WTC11 (cell line): ENCODE measurements at regions not wholly inside any gene's neighbourhood (a gene's known extent, or its start where the extent isn't known, plus 50 kb on each side); places are given as distances from the start of the nearest gene placed in this dataset.

Experiments
- ATAC-seq: fragments of 200-7000 bp; cut with Tn5 transposase; 2 replicates; pipeline ENCODE4 v1.10.0; 2021; ENCODE audit warnings: mild to moderate bottlenecking, moderate library complexity
- CTCF ChIA-PET: fragments of 300-600 bp; sonication (Branson Sonifier 250); formaldehyde crosslinking; loops from one replicate; lab custom pipeline; 2021; ENCODE audit warnings: antibody characterized with exemption; lab: Charles Lee
- POLR2A ChIA-PET: fragments of 350-600 bp; sonication (Branson Sonifier 250); formaldehyde crosslinking; loops from one replicate; lab custom pipeline; 2021; ENCODE audit warnings: antibody characterized with exemption; lab: Charles Lee
- DNase-seq: peaks from one replicate; pipeline ENCODE4 v3.0.0; 2021; ENCODE audit warnings: low spot score
- H3K27ac Mint-ChIP-seq: 2 replicates; pipeline ENCODE4 v1.8.0; 2021; ENCODE audit warnings: mixed read lengths
- H3K27me3 Mint-ChIP-seq: 2 replicates; pipeline ENCODE4 v1.8.0; 2021; ENCODE audit warnings: low read depth, mild to moderate bottlenecking, moderate library complexity, mixed read lengths
- H3K36me3 Mint-ChIP-seq: 2 replicates; pipeline ENCODE4 v1.8.0; 2021; ENCODE audit warnings: mixed read lengths
- H3K4me1 Mint-ChIP-seq: 2 replicates; pipeline ENCODE4 v1.8.0; 2022; ENCODE audit warnings: mixed read lengths
- H3K4me3 Mint-ChIP-seq: 2 replicates; pipeline ENCODE4 v1.8.0; 2021; ENCODE audit warnings: mild to moderate bottlenecking, moderate library complexity, mixed read lengths
- H3K9me3 Mint-ChIP-seq: 2 replicates; pipeline ENCODE4 v1.8.0; 2021; ENCODE audit warnings: mixed read lengths
- ATF1 ChIP-seq: sonication (generic); formaldehyde crosslinking; IDR thresholded peaks from 2 replicates; pipeline ENCODE4 v1.8.1; 2023; ENCODE audit warnings: mild to moderate bottlenecking, moderate library complexity, missing genetic modification reagents
- FOXK1 ChIP-seq: sonication (generic); formaldehyde crosslinking; IDR thresholded peaks from 2 replicates; pipeline ENCODE4 v1.8.0; 2022; ENCODE audit warnings: mild to moderate bottlenecking, moderate library complexity, missing genetic modification reagents
- GTF2I ChIP-seq: fragments of 250-450 bp; sonication (Bioruptor Pico); conservative IDR thresholded peaks from 2 replicates; pipeline ENCODE4 v1.4.0; 2021; ENCODE audit warnings: mild to moderate bottlenecking
- IRF2 ChIP-seq: sonication (generic); formaldehyde crosslinking; IDR thresholded peaks from 2 replicates; pipeline ENCODE4 v1.8.0; 2022; ENCODE audit warnings: low read depth, missing genetic modification reagents, borderline replicate concordance
- JUN ChIP-seq: sonication (generic); formaldehyde crosslinking; IDR thresholded peaks from 2 replicates; pipeline ENCODE4 v1.8.0; 2023; ENCODE audit warnings: mild to moderate bottlenecking, missing genetic modification reagents
- MXD4 ChIP-seq: fragments of 250-450 bp; sonication (Bioruptor Pico); IDR thresholded peaks from 2 replicates; pipeline ENCODE4 v1.8.0; 2021; ENCODE audit warnings: mild to moderate bottlenecking, moderate library complexity, borderline replicate concordance
- NFE2L1 ChIP-seq: sonication (generic); formaldehyde crosslinking; IDR thresholded peaks from 2 replicates; pipeline ENCODE4 v1.8.1; 2023; ENCODE audit warnings: missing genetic modification reagents
- NFYB ChIP-seq: sonication (generic); formaldehyde crosslinking; conservative IDR thresholded peaks from 2 replicates; pipeline ENCODE4 v1.8.0; 2022; ENCODE audit warnings: low read depth, missing genetic modification reagents
- NR1H2 ChIP-seq: sonication (generic); formaldehyde crosslinking; IDR thresholded peaks from 2 replicates; pipeline ENCODE4 v1.9.0; 2021; ENCODE audit warnings: mild to moderate bottlenecking, moderate library complexity, missing genetic modification reagents
- PRRX2 ChIP-seq: fragments of 250-450 bp; sonication (Bioruptor Pico); IDR thresholded peaks from 2 replicates; pipeline ENCODE4 v1.8.0; 2021; ENCODE audit warnings: mild to moderate bottlenecking
- SMAD3 ChIP-seq: sonication (generic); formaldehyde crosslinking; IDR thresholded peaks from 2 replicates; pipeline ENCODE4 v1.8.0; 2022; ENCODE audit warnings: missing genetic modification reagents, mild to moderate bottlenecking, borderline replicate concordance
- SMAD4 ChIP-seq: sonication (generic); formaldehyde crosslinking; IDR thresholded peaks from 2 replicates; pipeline ENCODE4 v1.8.0; 2022; ENCODE audit warnings: mild to moderate bottlenecking, missing genetic modification reagents
- TCF7 ChIP-seq: sonication (generic); formaldehyde crosslinking; IDR thresholded peaks from 2 replicates; pipeline ENCODE4 v1.8.0; 2022; ENCODE audit warnings: mild to moderate bottlenecking, low read depth, missing genetic modification reagents, moderate library complexity
- TEAD1 ChIP-seq: sonication (generic); formaldehyde crosslinking; IDR thresholded peaks from 2 replicates; pipeline ENCODE4 v1.8.0; 2022; ENCODE audit warnings: mild to moderate bottlenecking, missing genetic modification reagents
- TP53 ChIP-seq: sonication (generic); formaldehyde crosslinking; IDR thresholded peaks from 2 replicates; pipeline ENCODE4 v1.8.1; 2023; ENCODE audit warnings: mild to moderate bottlenecking, missing genetic modification reagents
- ZBTB21 ChIP-seq: sonication (generic); formaldehyde crosslinking; IDR thresholded peaks from 2 replicates; pipeline ENCODE4 v1.8.1; 2023; ENCODE audit warnings: mild to moderate bottlenecking, missing genetic modification reagents, borderline replicate concordance
- ZNF416 ChIP-seq: fragments of 250-450 bp; sonication (Bioruptor Pico); IDR thresholded peaks from 2 replicates; pipeline ENCODE4 v1.9.0; 2021; ENCODE audit warnings: mild to moderate bottlenecking, inconsistent platforms
- TF ChIP-seq, protein P1 (sequence below): sonication (generic); formaldehyde crosslinking; IDR thresholded peaks from 2 replicates; pipeline ENCODE4 v1.8.0; 2022; ENCODE audit warnings: mild to moderate bottlenecking, missing genetic modification reagents
- TF ChIP-seq, protein P2 (sequence below): fragments of 250-450 bp; sonication (Bioruptor Pico); conservative IDR thresholded peaks from 2 replicates; pipeline ENCODE4 v1.9.0; 2021; ENCODE audit warnings: mild to moderate bottlenecking
- TF ChIP-seq, protein P3 (sequence below): sonication (generic); formaldehyde crosslinking; IDR thresholded peaks from 2 replicates; pipeline ENCODE4 v1.8.0; 2023; ENCODE audit warnings: missing genetic modification reagents
- TF ChIP-seq, protein P4 (sequence below): sonication (generic); formaldehyde crosslinking; IDR thresholded peaks from 2 replicates; pipeline ENCODE4 v1.8.1; 2022; ENCODE audit warnings: mild to moderate bottlenecking, missing genetic modification reagents, moderate library complexity, borderline replicate concordance
- TF ChIP-seq, protein P5 (sequence below): sonication (generic); formaldehyde crosslinking; IDR thresholded peaks from 2 replicates; pipeline ENCODE4 v1.8.0; 2022; ENCODE audit warnings: mild to moderate bottlenecking, missing genetic modification reagents
- TF ChIP-seq, protein P6 (sequence below): sonication (generic); formaldehyde crosslinking; IDR thresholded peaks from 2 replicates; pipeline ENCODE4 v1.8.1; 2022; ENCODE audit warnings: low read depth, mild to moderate bottlenecking, moderate library complexity, missing genetic modification reagents, borderline replicate concordance
- TF ChIP-seq, protein P7 (sequence below): fragments of 250-450 bp; sonication (Bioruptor Pico); IDR thresholded peaks from 2 replicates; pipeline ENCODE4 v1.8.0; 2021; ENCODE audit warnings: mild to moderate bottlenecking
- TF ChIP-seq, protein P8 (sequence below): sonication (generic); formaldehyde crosslinking; IDR thresholded peaks from 2 replicates; pipeline ENCODE4 v1.8.1; 2023; ENCODE audit warnings: mild to moderate bottlenecking, missing genetic modification reagents, moderate library complexity

DNA sequence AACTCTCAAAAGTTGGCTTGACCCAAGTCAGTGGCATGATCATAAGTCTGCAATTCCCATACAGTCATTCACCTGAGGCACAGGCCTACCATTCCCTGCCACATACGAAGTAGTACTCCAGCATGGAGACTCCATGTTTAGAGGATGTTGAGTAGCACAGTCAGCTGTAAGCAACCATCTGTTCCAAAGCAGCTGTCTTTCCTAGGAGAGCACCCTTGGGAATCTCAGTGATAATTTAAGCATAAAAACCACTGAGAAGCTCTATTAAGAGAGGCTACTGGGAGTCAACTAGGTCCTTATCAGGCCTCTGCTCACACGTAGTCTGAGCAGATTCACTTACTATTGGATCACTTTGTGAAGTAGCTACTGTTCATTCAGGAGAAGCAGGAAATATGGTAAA is 61.6 kb upstream of the UNC5B start:
- Mint-ChIP-seq H3K27ac (no peak overlapping the region), H3K4me1 (no peaks in the 10 kb centered on the region), H3K9me3 (no peaks in the 10 kb centered on the region), H3K4me3 (no peak overlapping the region), H3K36me3 (no peaks in the 10 kb centered on the region), H3K27me3 (peaks cover 9% of the 10 kb centered on the region)
- POLR2A ChIA-PET = interaction anchor here (1.0 kb wide), 1 partner anchor 9 kb away, joined by 4 read pairs; no protein-coding TSS in a partner anchor
- no peak for DNase-seq
- CTCF ChIA-PET = no interaction called here
- no peak for ATAC-seq
- no peak for TF ChIP-seq MXD4 (CRISPR knock-in tag)
- TF ChIP-seq TEAD1 (CRISPR knock-in tag) = no peak
- no peak for TF ChIP-seq PRRX2
- TF ChIP-seq, protein P1, sequence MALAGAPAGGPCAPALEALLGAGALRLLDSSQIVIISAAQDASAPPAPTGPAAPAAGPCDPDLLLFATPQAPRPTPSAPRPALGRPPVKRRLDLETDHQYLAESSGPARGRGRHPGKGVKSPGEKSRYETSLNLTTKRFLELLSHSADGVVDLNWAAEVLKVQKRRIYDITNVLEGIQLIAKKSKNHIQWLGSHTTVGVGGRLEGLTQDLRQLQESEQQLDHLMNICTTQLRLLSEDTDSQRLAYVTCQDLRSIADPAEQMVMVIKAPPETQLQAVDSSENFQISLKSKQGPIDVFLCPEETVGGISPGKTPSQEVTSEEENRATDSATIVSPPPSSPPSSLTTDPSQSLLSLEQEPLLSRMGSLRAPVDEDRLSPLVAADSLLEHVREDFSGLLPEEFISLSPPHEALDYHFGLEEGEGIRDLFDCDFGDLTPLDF (CRISPR knock-in tag) = no peak
- TF ChIP-seq, protein P2, sequence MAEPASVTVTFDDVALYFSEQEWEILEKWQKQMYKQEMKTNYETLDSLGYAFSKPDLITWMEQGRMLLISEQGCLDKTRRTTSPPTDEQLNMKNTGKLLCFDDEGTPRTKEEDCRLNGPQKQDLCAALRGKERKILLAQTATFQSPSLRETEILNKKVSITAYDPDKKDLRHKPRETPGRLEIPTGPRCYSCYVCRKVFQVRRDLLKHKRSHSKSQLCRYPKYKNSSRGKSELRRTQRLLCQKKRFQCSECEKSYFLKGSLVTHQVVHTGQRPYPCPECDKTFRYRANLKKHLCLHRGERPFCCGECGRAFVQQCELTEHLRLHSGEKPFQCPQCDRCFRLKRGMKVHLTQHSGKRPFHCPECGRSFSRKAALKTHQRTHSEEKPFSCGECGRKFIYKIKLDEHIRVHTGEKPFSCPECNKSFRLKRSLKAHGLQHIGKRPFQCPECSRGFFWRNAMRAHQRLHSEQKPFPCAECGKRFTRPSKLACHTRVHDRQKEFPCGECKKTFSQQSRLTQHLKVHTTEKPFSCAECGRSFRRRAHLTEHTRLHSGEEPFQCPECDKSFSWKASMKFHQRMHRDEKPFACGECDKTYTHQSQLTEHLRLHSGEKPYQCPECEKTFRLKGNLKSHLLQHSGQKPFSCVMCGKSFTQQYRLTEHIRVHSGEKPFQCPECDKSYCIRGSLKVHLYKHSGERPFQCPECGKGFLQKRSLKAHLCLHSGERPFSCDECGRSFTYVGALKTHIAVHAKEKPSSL (CRISPR knock-in tag) = no peak
- no peak for TF ChIP-seq FOXK1 (CRISPR knock-in tag)
- TF ChIP-seq ZNF416 (CRISPR knock-in tag) = no peak
- TF ChIP-seq SMAD4 (CRISPR knock-in tag) = no peak
- TF ChIP-seq, protein P3, sequence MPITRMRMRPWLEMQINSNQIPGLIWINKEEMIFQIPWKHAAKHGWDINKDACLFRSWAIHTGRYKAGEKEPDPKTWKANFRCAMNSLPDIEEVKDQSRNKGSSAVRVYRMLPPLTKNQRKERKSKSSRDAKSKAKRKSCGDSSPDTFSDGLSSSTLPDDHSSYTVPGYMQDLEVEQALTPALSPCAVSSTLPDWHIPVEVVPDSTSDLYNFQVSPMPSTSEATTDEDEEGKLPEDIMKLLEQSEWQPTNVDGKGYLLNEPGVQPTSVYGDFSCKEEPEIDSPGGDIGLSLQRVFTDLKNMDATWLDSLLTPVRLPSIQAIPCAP (CRISPR knock-in tag) = no peak
- no peak for TF ChIP-seq NFYB
- TF ChIP-seq, protein P4, sequence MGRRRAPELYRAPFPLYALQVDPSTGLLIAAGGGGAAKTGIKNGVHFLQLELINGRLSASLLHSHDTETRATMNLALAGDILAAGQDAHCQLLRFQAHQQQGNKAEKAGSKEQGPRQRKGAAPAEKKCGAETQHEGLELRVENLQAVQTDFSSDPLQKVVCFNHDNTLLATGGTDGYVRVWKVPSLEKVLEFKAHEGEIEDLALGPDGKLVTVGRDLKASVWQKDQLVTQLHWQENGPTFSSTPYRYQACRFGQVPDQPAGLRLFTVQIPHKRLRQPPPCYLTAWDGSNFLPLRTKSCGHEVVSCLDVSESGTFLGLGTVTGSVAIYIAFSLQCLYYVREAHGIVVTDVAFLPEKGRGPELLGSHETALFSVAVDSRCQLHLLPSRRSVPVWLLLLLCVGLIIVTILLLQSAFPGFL (CRISPR knock-in tag) = no peak
- TF ChIP-seq NR1H2 (CRISPR knock-in tag) = no peak

DNA sequence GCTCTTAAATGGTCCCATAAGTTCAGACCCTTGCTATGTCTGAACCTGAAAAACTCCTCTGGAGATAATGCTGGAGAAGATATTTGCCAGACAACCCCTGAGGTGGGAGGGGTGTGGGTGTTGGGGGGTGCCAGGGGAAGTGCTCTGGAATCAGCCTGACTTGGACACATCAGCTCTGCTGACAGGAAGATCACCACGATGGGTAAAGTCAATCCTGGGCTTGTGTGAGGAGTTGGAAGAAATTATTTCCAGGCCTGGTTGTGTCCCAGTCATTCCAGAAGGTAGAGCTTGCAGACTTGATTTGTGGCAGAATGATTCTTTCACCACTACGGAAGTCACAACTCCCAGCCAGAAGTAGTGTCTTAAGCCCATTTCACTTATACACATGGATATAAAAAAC is 60.3 kb upstream of the UNC5B start:
- Mint-ChIP-seq H3K4me1 (no peaks in the 10 kb centered on the region), H3K27me3 (peaks cover 3% of the 10 kb centered on the region), H3K4me3 (no peak overlapping the region), H3K9me3 (no peaks in the 10 kb centered on the region), H3K36me3 (no peaks in the 10 kb centered on the region), H3K27ac (no peak overlapping the region)
- ATAC-seq (no peak), DNase-seq (no peak)
- ChIA-PET POLR2A (no interaction called here), CTCF (no interaction called here)
- TF ChIP-seq, protein P5, sequence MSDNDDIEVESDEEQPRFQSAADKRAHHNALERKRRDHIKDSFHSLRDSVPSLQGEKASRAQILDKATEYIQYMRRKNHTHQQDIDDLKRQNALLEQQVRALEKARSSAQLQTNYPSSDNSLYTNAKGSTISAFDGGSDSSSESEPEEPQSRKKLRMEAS (CRISPR knock-in tag) = no peak
- no peak for TF ChIP-seq SMAD3 (CRISPR knock-in tag)
- TF ChIP-seq, protein P6, sequence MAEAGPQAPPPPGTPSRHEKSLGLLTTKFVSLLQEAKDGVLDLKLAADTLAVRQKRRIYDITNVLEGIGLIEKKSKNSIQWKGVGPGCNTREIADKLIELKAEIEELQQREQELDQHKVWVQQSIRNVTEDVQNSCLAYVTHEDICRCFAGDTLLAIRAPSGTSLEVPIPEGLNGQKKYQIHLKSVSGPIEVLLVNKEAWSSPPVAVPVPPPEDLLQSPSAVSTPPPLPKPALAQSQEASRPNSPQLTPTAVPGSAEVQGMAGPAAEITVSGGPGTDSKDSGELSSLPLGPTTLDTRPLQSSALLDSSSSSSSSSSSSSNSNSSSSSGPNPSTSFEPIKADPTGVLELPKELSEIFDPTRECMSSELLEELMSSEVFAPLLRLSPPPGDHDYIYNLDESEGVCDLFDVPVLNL = no peak
- no peak for TF ChIP-seq ZBTB21 (CRISPR knock-in tag)
- no peak for TF ChIP-seq FOXK1 (CRISPR knock-in tag)
- TF ChIP-seq, protein P7, sequence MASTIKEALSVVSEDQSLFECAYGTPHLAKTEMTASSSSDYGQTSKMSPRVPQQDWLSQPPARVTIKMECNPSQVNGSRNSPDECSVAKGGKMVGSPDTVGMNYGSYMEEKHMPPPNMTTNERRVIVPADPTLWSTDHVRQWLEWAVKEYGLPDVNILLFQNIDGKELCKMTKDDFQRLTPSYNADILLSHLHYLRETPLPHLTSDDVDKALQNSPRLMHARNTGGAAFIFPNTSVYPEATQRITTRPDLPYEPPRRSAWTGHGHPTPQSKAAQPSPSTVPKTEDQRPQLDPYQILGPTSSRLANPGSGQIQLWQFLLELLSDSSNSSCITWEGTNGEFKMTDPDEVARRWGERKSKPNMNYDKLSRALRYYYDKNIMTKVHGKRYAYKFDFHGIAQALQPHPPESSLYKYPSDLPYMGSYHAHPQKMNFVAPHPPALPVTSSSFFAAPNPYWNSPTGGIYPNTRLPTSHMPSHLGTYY = no peak
- no peak for TF ChIP-seq IRF2 (CRISPR knock-in tag)
- no peak for TF ChIP-seq TP53 (CRISPR knock-in tag)
- TF ChIP-seq TCF7 (CRISPR knock-in tag) = no peak
- TF ChIP-seq TEAD1 (CRISPR knock-in tag) = no peak
- no peak for TF ChIP-seq JUN (CRISPR knock-in tag)
- TF ChIP-seq NFE2L1 = no peak
- TF ChIP-seq, protein P2 (CRISPR knock-in tag) = no peak
- TF ChIP-seq, protein P8, sequence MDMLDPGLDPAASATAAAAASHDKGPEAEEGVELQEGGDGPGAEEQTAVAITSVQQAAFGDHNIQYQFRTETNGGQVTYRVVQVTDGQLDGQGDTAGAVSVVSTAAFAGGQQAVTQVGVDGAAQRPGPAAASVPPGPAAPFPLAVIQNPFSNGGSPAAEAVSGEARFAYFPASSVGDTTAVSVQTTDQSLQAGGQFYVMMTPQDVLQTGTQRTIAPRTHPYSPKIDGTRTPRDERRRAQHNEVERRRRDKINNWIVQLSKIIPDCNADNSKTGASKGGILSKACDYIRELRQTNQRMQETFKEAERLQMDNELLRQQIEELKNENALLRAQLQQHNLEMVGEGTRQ (CRISPR knock-in tag) = no peak
- no peak for TF ChIP-seq GTF2I (CRISPR knock-in tag)
- TF ChIP-seq ZNF416 (CRISPR knock-in tag) = no peak
- no peak for TF ChIP-seq ATF1
